ENCODE measurements at regions not wholly inside any gene's neighbourhood (a gene's known extent, or its start where the extent isn't known, plus 50 kb on each side); places are given as distances from the start of the nearest gene placed in this dataset.

GRCh38 chr5:8770431-8770830 lies 775.4 kb downstream of the SEMA5A start:
- no peak for DNase-seq (ENCODE audit: low read depth, low spot score)
- no TSS peak for BruUV-seq (replicated peaks)
- no peak overlapping the region for H3K4me2 ChIP-seq (ENCODE audit: low read length)
- no peak for ATAC-seq
- peaks cover 6 to 23% of the 10 kb centered on the region in 2 experiments; a peak in 2 of 4 replicates for H3K9me3 ChIP-seq (ENCODE audit: control insufficient read depth in 1 of 2, insufficient read depth in 1 of 2, low read depth in 1 of 2, low read length in 2 of 2)
- ChIA-PET CTCF (no interaction called here), RAD21 (ENCODE audit: low non-redundant PET in 1 of 2, low total read pairs in 2 of 2, uncharacterized antibody in 2 of 2, unreplicated experiment in 2 of 2) (no interaction called here), POLR2A (no interaction called here)
- H4K20me1 ChIP-seq (ENCODE audit: insufficient read depth) = no peaks in the 10 kb centered on the region
- H3K79me2 ChIP-seq (ENCODE audit: insufficient read depth, low read length) = no peaks in the 10 kb centered on the region
- TF ChIP-seq CEBPB (IDR thresholded peaks at IDR 0.05; ENCODE audit: low read depth) (no peak), FOSL1 (IDR thresholded peaks at IDR 0.05; ENCODE audit: low read depth) (no peak), ZBTB33 (IDR thresholded peaks at IDR 0.05; ENCODE audit: extremely low read depth, insufficient replicate concordance, low read length) (no peak), JUND (IDR thresholded peaks at IDR 0.05) (no peak), SRF (IDR thresholded peaks at IDR 0.05; ENCODE audit: low read depth) (no peak), ZFX (IDR thresholded peaks at IDR 0.05) (no peak), ATF3 (IDR thresholded peaks at IDR 0.05) (no peak), POLR2A (IDR thresholded peaks at IDR 0.05; ENCODE audit: borderline replicate concordance, extremely low read depth, insufficient read depth, insufficient read length) (no peak), RAD21 (IDR thresholded peaks at IDR 0.05; ENCODE audit: low read depth) (no peak), CTCF (IDR thresholded peaks at IDR 0.05 in 2 of 3, conservative IDR thresholded peaks at IDR 0.05 in 1 of 3; ENCODE audit: borderline replicate concordance in 1 of 3, insufficient read depth in 1 of 3, low read depth in 2 of 3, low read length in 2 of 3) (no peak), ZNF274 (IDR thresholded peaks at IDR 0.05; ENCODE audit: low read depth, low read length) (no peak), EZH2phosphoT487 (IDR thresholded peaks at IDR 0.05; ENCODE audit: borderline replicate concordance) (no peak), SIN3A (IDR thresholded peaks at IDR 0.05; ENCODE audit: low read depth) (no peak), ELF1 (IDR thresholded peaks at IDR 0.05; ENCODE audit: borderline replicate concordance, low read depth) (no peak), POLR2AphosphoS5 (IDR thresholded peaks at IDR 0.05; ENCODE audit: low read depth, low read length) (no peak), TCF7L2 (IDR thresholded peaks at IDR 0.05; ENCODE audit: borderline replicate concordance, extremely low read depth, insufficient read depth, insufficient read length) (no peak)
- TF ChIP-seq, protein P1, sequence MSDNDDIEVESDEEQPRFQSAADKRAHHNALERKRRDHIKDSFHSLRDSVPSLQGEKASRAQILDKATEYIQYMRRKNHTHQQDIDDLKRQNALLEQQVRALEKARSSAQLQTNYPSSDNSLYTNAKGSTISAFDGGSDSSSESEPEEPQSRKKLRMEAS (IDR thresholded peaks at IDR 0.05) = no peak
- TF ChIP-seq, protein P2, sequence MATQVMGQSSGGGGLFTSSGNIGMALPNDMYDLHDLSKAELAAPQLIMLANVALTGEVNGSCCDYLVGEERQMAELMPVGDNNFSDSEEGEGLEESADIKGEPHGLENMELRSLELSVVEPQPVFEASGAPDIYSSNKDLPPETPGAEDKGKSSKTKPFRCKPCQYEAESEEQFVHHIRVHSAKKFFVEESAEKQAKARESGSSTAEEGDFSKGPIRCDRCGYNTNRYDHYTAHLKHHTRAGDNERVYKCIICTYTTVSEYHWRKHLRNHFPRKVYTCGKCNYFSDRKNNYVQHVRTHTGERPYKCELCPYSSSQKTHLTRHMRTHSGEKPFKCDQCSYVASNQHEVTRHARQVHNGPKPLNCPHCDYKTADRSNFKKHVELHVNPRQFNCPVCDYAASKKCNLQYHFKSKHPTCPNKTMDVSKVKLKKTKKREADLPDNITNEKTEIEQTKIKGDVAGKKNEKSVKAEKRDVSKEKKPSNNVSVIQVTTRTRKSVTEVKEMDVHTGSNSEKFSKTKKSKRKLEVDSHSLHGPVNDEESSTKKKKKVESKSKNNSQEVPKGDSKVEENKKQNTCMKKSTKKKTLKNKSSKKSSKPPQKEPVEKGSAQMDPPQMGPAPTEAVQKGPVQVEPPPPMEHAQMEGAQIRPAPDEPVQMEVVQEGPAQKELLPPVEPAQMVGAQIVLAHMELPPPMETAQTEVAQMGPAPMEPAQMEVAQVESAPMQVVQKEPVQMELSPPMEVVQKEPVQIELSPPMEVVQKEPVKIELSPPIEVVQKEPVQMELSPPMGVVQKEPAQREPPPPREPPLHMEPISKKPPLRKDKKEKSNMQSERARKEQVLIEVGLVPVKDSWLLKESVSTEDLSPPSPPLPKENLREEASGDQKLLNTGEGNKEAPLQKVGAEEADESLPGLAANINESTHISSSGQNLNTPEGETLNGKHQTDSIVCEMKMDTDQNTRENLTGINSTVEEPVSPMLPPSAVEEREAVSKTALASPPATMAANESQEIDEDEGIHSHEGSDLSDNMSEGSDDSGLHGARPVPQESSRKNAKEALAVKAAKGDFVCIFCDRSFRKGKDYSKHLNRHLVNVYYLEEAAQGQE (IDR thresholded peaks at IDR 0.05; ENCODE audit: low read depth) = no peak
- no peaks in the 10 kb centered on the region for H3K4me1 ChIP-seq (ENCODE audit: control insufficient read depth in 1 of 2, insufficient read depth in 2 of 2, low read length in 2 of 2)
- no peaks in the 10 kb centered on the region for H3K27me3 ChIP-seq (ENCODE audit: insufficient read depth, low read length)
- H3K36me3 ChIP-seq (ENCODE audit: control insufficient read depth in 1 of 2, insufficient read depth in 2 of 2, low read length in 2 of 2) = no peaks in the 10 kb centered on the region
- H3K9ac ChIP-seq (ENCODE audit: low read length) = no peak overlapping the region
- no peak overlapping the region for H3K4me3 ChIP-seq (replicated peaks in 1 of 2; ENCODE audit: low read depth in 1 of 2, low read length in 2 of 2)
- H3K9me2 ChIP-seq (ENCODE audit: insufficient read depth) = no peaks in the 10 kb centered on the region
- no peak overlapping the region for H2AFZ ChIP-seq (ENCODE audit: low read depth, low read length, poor library complexity, severe bottlenecking)
- no peak overlapping the region for H3K27ac ChIP-seq (ENCODE audit: low read depth, low read length)
- intact Hi-C loops (cut with micrococcal nuclease) = no loop called here
